MM.1S (cell line): ENCODE measurements at regions not wholly inside any gene's neighbourhood (a gene's known extent, or its start where the extent isn't known, plus 50 kb on each side); places are given as distances from the start of the nearest gene placed in this dataset.

Source experiments
- EZH2 ChIP-seq: fragments of 300-600 bp; sonication (generic); optimal IDR thresholded peaks from 2 replicates; pipeline ENCODE3; 2017; ENCODE audit warnings: low read depth, mild to moderate bottlenecking, antibody characterized with exemption, low read length, mixed read lengths
- EZH2phosphoT487 ChIP-seq: fragments of 300-600 bp; sonication (generic); IDR thresholded peaks from 2 replicates; pipeline ENCODE4 v1.6.1; 2018; ENCODE audit warnings: antibody characterized with exemption, low read length
- TF ChIP-seq, protein P1 (sequence below): fragments of 300-600 bp; sonication (generic); IDR thresholded peaks from 2 replicates; pipeline ENCODE4 v1.5.1; 2016; ENCODE audit warnings: antibody characterized with exemption, low read length, mixed read lengths

DNA sequence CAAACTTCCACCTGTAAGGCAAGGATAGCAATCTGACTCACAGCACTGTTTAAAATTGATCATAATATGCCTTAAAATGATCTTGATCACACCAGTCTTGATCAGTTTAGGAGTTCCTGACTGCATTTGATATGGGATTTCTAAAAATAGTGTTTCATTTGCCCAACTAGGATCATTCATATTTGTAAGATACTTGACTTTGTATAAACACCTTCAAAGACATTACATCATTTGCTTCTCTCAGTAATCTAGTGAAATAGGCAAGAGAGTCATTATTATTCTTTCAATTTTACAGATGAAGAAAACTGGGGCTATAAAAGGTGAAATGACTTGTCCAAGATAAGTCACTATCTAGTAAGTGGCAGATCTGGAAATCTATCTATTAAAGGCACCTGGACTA lies 521.1 kb downstream of the GATA3 start:
- TF ChIP-seq, protein P1, sequence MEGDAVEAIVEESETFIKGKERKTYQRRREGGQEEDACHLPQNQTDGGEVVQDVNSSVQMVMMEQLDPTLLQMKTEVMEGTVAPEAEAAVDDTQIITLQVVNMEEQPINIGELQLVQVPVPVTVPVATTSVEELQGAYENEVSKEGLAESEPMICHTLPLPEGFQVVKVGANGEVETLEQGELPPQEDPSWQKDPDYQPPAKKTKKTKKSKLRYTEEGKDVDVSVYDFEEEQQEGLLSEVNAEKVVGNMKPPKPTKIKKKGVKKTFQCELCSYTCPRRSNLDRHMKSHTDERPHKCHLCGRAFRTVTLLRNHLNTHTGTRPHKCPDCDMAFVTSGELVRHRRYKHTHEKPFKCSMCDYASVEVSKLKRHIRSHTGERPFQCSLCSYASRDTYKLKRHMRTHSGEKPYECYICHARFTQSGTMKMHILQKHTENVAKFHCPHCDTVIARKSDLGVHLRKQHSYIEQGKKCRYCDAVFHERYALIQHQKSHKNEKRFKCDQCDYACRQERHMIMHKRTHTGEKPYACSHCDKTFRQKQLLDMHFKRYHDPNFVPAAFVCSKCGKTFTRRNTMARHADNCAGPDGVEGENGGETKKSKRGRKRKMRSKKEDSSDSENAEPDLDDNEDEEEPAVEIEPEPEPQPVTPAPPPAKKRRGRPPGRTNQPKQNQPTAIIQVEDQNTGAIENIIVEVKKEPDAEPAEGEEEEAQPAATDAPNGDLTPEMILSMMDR, result no peak
- TF ChIP-seq EZH2 (no peak), EZH2phosphoT487 (no peak)
